ENCODE measurements at regions not wholly inside any gene's neighbourhood (a gene's known extent, or its start where the extent isn't known, plus 50 kb on each side); places are given as distances from the start of the nearest gene placed in this dataset.

DNA sequence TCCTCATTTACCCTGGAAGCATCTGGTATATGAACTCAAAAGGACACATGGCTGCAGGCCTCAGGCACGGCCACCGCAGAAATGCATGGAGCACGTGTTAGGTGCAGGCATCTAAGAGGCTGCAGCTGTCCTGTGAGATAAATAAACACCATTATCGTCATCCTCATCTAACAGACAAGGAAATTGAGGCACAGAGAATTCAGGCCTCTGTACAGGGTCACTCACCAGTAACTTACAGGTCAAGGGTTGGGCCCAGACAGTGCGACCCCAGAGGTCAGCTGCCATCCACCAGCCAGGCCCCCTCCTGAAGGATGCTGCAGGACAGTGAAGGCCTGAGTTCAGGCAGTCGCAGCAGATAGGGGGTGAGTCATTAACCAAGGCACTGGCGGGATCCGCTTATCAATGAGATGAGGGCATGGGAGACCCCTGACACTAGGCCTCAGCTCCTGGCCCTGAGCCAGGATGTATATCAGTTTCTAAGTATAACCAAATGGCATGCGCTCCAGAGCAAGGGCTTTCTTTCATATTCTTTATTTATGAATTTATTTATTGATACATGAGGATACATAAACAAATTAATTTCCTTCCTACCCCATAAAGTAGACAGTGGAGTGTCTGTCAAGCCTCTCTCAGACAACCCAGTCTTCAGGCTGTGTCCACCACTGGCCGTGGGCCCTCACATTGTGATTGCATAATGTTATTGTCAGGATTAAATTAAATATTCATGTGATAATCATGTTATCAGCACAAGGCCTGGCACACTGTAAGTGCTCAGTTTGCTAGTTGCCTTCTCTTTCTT is 316.9 kb downstream of the QKI start:
- TF ChIP-seq MTA3 (IDR thresholded peaks at IDR 0.05; ENCODE audit: borderline replicate concordance) (0 out of 2 replicates have a peak, but pooled peaks have one; percentile 34), ZNF23 (CRISPR knock-in tag; IDR thresholded peaks at IDR 0.05) (no peak), SETDB1 (IDR thresholded peaks at IDR 0.05; ENCODE audit: low read length) (no peak), POLR2A (conservative IDR thresholded peaks at IDR 0.05) (no peak), TEAD4 (IDR thresholded peaks at IDR 0.05; ENCODE audit: low read length) (peak; percentile 53; the same call in 1 of the 2 replicates), TEAD4 (CRISPR knock-in tag; IDR thresholded peaks at IDR 0.05; ENCODE audit: borderline replicate concordance) (no peak), CEBPB (tag; IDR thresholded peaks at IDR 0.05) (peak; percentile 64), SIN3A (IDR thresholded peaks at IDR 0.05; ENCODE audit: borderline replicate concordance in 2 of 2, control insufficient read depth in 1 of 2, low read depth in 2 of 2, low read length in 2 of 2) (no peak), SRSF1 (IDR thresholded peaks at IDR 0.05; ENCODE audit: low read depth, low read length) (no peak), ATF6 (CRISPR knock-in tag; IDR thresholded peaks at IDR 0.05) (no peak), TAF1 (IDR thresholded peaks at IDR 0.05; ENCODE audit: control insufficient read depth, extremely low read depth, insufficient read depth, low read length, severe bottlenecking) (no peak), ZBTB7A (IDR thresholded peaks at IDR 0.05; ENCODE audit: borderline replicate concordance, control insufficient read depth, low read depth, low read length) (peak; percentile 78; the same call in 1 of the 2 replicates)
- TF ChIP-seq, protein P1, sequence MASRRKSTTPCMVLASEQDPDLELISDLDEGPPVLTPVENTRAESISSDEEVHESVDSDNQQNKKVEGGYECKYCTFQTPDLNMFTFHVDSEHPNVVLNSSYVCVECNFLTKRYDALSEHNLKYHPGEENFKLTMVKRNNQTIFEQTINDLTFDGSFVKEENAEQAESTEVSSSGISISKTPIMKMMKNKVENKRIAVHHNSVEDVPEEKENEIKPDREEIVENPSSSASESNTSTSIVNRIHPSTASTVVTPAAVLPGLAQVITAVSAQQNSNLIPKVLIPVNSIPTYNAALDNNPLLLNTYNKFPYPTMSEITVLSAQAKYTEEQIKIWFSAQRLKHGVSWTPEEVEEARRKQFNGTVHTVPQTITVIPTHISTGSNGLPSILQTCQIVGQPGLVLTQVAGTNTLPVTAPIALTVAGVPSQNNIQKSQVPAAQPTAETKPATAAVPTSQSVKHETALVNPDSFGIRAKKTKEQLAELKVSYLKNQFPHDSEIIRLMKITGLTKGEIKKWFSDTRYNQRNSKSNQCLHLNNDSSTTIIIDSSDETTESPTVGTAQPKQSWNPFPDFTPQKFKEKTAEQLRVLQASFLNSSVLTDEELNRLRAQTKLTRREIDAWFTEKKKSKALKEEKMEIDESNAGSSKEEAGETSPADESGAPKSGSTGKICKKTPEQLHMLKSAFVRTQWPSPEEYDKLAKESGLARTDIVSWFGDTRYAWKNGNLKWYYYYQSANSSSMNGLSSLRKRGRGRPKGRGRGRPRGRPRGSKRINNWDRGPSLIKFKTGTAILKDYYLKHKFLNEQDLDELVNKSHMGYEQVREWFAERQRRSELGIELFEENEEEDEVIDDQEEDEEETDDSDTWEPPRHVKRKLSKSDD (conservative IDR thresholded peaks at IDR 0.05; ENCODE audit: low read length) = no peak

Data from K562 (cell line).